H9 (cell line): ENCODE measurements at regions not wholly inside any gene's neighbourhood (a gene's known extent, or its start where the extent isn't known, plus 50 kb on each side); places are given as distances from the start of the nearest gene placed in this dataset.

Experiments
- DNase-seq: peaks from one replicate; pipeline ENCODE4 v3.0.0-alpha.2; 2017
- H2AFZ ChIP-seq: one replicate; pipeline ENCODE4 v1.6.1; 2013; ENCODE audit warnings: mild to moderate bottlenecking, low read length, control low read depth, moderate library complexity
- H2AK5ac ChIP-seq: 2 replicates; pipeline ENCODE4 v1.6.1; 2013; ENCODE audit warnings: low read length, control low read depth, mixed read lengths; ENCODE audit not compliant: insufficient read length
- H2BK120ac ChIP-seq: one replicate; pipeline ENCODE4 v1.6.1; 2013; ENCODE audit warnings: low read depth, mild to moderate bottlenecking, low read length, control low read depth, inconsistent platforms; ENCODE audit not compliant: poor library complexity, severe bottlenecking
- H2BK12ac ChIP-seq: 2 replicates; pipeline ENCODE4 v1.6.1; 2013; ENCODE audit warnings: low read length, control low read depth, mixed read lengths, low read depth; ENCODE audit not compliant: insufficient read length
- H2BK15ac ChIP-seq: 2 replicates; pipeline ENCODE4 v1.6.1; 2013; ENCODE audit warnings: low read depth, low read length, control low read depth
- H2BK20ac ChIP-seq: one replicate; pipeline ENCODE4 v1.6.1; 2013; ENCODE audit warnings: low read depth, mild to moderate bottlenecking, low read length, control low read depth, inconsistent platforms; ENCODE audit not compliant: poor library complexity, severe bottlenecking
- H2BK5ac ChIP-seq: 2 replicates; pipeline ENCODE4 v1.6.1; 2013; ENCODE audit warnings: low read length, control low read depth, mixed read lengths; ENCODE audit not compliant: insufficient read length
- H3K14ac ChIP-seq: 2 replicates; pipeline ENCODE4 v1.6.1; 2013; ENCODE audit warnings: low read length, control low read depth; ENCODE audit not compliant: insufficient read depth
- H3K18ac ChIP-seq: 2 replicates; pipeline ENCODE4 v1.6.1; 2013; ENCODE audit warnings: low read depth, mild to moderate bottlenecking, mixed read lengths, low read length, control low read depth; ENCODE audit not compliant: insufficient read length
- H3K23ac ChIP-seq: 2 replicates; pipeline ENCODE4 v1.6.1; 2013; ENCODE audit warnings: low read length, control low read depth, mixed read lengths, low read depth; ENCODE audit not compliant: insufficient read length
- H3K23me2 ChIP-seq: 2 replicates; pipeline ENCODE4 v1.6.1; 2013; ENCODE audit warnings: low read depth, mild to moderate bottlenecking, mixed read lengths, low read length, control low read depth; ENCODE audit not compliant: insufficient read length, poor library complexity, severe bottlenecking
- H3K27ac ChIP-seq: 2 replicates; pipeline ENCODE4 v1.5.1; 2013; ENCODE audit warnings: low read length, control low read depth, mixed read lengths, low read depth; ENCODE audit not compliant: insufficient read length
- H3K27me3 ChIP-seq: 2 replicates; pipeline ENCODE4 v1.6.1; 2013; ENCODE audit warnings: low read length, control low read depth, inconsistent platforms; ENCODE audit not compliant: insufficient read depth
- H3K4ac ChIP-seq: 2 replicates; pipeline ENCODE4 v1.6.1; 2013; ENCODE audit warnings: low read depth, mild to moderate bottlenecking, control low read depth, inconsistent platforms, low read length, moderate library complexity
- H3K4me1 ChIP-seq: 2 replicates; pipeline ENCODE4 v1.6.1; 2013; ENCODE audit warnings: low read length, control low read depth, inconsistent platforms; ENCODE audit not compliant: insufficient read depth
- H3K4me2 ChIP-seq: 2 replicates; pipeline ENCODE4 v1.6.1; 2013; ENCODE audit warnings: low read length, control low read depth, mixed read lengths; ENCODE audit not compliant: insufficient read length, insufficient read depth
- H3K56ac ChIP-seq: 2 replicates; pipeline ENCODE4 v1.6.1; 2013; ENCODE audit warnings: low read depth, mild to moderate bottlenecking, mixed read lengths, low read length, control low read depth; ENCODE audit not compliant: insufficient read length
- H3K79me1 ChIP-seq: 2 replicates; pipeline ENCODE4 v1.6.1; 2013; ENCODE audit warnings: low read depth, mild to moderate bottlenecking, moderate library complexity, low read length, control low read depth, inconsistent platforms; ENCODE audit not compliant: insufficient read depth, poor library complexity, severe bottlenecking
- H3K79me2 ChIP-seq: 2 replicates; pipeline ENCODE4 v1.6.1; 2013; ENCODE audit warnings: low read length, control low read depth, inconsistent platforms; ENCODE audit not compliant: insufficient read depth
- H3K9ac ChIP-seq: 2 replicates; pipeline ENCODE4 v1.6.1; 2013; ENCODE audit warnings: low read length, control low read depth, mixed read lengths; ENCODE audit not compliant: insufficient read length; ENCODE audit errors: extremely low read depth
- H3K9me3 ChIP-seq: one replicate; pipeline ENCODE4 v1.6.1; 2013; ENCODE audit warnings: low read depth, low read length, inconsistent platforms; ENCODE audit not compliant: control insufficient read depth
- H3T11ph ChIP-seq: one replicate; pipeline ENCODE4 v1.6.1; 2013; ENCODE audit warnings: mild to moderate bottlenecking, low read length, control low read depth, inconsistent platforms
- H4K20me1 ChIP-seq: one replicate; pipeline ENCODE4 v1.6.1; 2013; ENCODE audit not compliant: control insufficient read depth, insufficient read length, insufficient read depth
- H4K5ac ChIP-seq: 2 replicates; pipeline ENCODE4 v1.6.1; 2013; ENCODE audit warnings: low read depth, mild to moderate bottlenecking, mixed read lengths, low read length, control low read depth; ENCODE audit not compliant: insufficient read length
- H4K8ac ChIP-seq: replicated peaks from 2 replicates; pipeline ENCODE4 v1.6.1; 2013; ENCODE audit warnings: low read length, control low read depth, mixed read lengths, low read depth; ENCODE audit not compliant: insufficient read length
- H4K91ac ChIP-seq: 2 replicates; pipeline ENCODE4 v1.6.1; 2013; ENCODE audit warnings: low read depth, mild to moderate bottlenecking, moderate library complexity, mixed read lengths, low read length, control low read depth; ENCODE audit not compliant: insufficient read length
- H3K27ac Mint-ChIP-seq, 3 experiments: 2 replicates in 2 of 3; 3 replicates in 1 of 3; pipeline ENCODE4 v1.8.0; 2020 to 2021; ENCODE audit warnings: mixed read lengths in 3 of 3, mild to moderate bottlenecking in 1 of 3, moderate library complexity in 1 of 3
- H3K27me3 Mint-ChIP-seq: 2 replicates; pipeline ENCODE4 v1.8.0; 2021; ENCODE audit warnings: low read depth, mild to moderate bottlenecking, moderate library complexity, mixed read lengths
- H3K36me3 Mint-ChIP-seq, 3 experiments: 2 replicates in 2 of 3; 3 replicates in 1 of 3; pipeline ENCODE4 v1.8.0; 2020 to 2021; ENCODE audit warnings: low read depth in 3 of 3, mixed read lengths in 3 of 3; ENCODE audit not compliant: insufficient read depth in 1 of 3
- H3K4me1 Mint-ChIP-seq, 2 experiments: 2 replicates each; pipeline ENCODE4 v1.8.0; 2020; ENCODE audit warnings: mixed read lengths in 2 of 2
- H3K4me3 Mint-ChIP-seq, 2 experiments: 2 replicates in 1 of 2; 3 replicates in 1 of 2; pipeline ENCODE4 v1.8.0; 2020 to 2021; ENCODE audit warnings: mild to moderate bottlenecking in 2 of 2, mixed read lengths in 2 of 2, moderate library complexity in 1 of 2
- H3K9me3 Mint-ChIP-seq, 2 experiments: 2 replicates in 1 of 2; 3 replicates in 1 of 2; pipeline ENCODE4 v1.8.0; 2020; ENCODE audit warnings: mild to moderate bottlenecking in 2 of 2, mixed read lengths in 2 of 2, moderate library complexity in 1 of 2
- CTCF ChIP-seq: fragments of 200-600 bp; sonication (generic); conservative IDR thresholded peaks from 3 replicates; pipeline ENCODE4 v1.8.0; 2021; ENCODE audit warnings: antibody characterized with exemption, mild to moderate bottlenecking
- WGBS: extraction: QIAGEN DNeasy Blood & Tissue Kit; methylation state at CpG from one replicate; pipeline ENCODE4 v1.1.7; 2013; ENCODE audit warnings: missing lambda C conversion rate, low lambda C conversion rate, mixed read lengths; ENCODE audit not compliant: insufficient read length; ENCODE audit errors: extremely low coverage; 5-methylcytosine and 5-hydroxymethylcytosine counted together

GRCh38 chr7:53418834-53419482 lies 383.5 kb downstream of the POM121L12 start:
- Histone ChIP-seq H3K4ac (no peak overlapping the region), H3K14ac (no peak overlapping the region), H2BK15ac (no peak overlapping the region), H2BK5ac (no peak overlapping the region), H3K9ac (no peak overlapping the region), H3K27me3 (no peaks in the 10 kb centered on the region), H3K23me2 (no peaks in the 10 kb centered on the region), H2BK12ac (no peak overlapping the region), H3K4me2 (no peak overlapping the region), H4K8ac (no peak overlapping the region), H3K4me1 (no peaks in the 10 kb centered on the region), H4K20me1 (no peaks in the 10 kb centered on the region), H2BK20ac (no peak overlapping the region), H3K9me3 (no peaks in the 10 kb centered on the region), H2BK120ac (no peak overlapping the region), H2AFZ (no peak overlapping the region), H2AK5ac (no peak overlapping the region), H4K5ac (no peak overlapping the region), H3K79me1 (no peaks in the 10 kb centered on the region), H4K91ac (no peak overlapping the region), H3K79me2 (no peaks in the 10 kb centered on the region), H3K23ac (no peak overlapping the region), H3K27ac (no peak overlapping the region), H3T11ph (no peak overlapping the region), H3K18ac (no peak overlapping the region), H3K56ac (no peak overlapping the region)
- Mint-ChIP-seq H3K9me3 (peaks cover 8 to 9% of the 10 kb centered on the region in 2 experiments; a peak in 4 of 5 replicates), H3K27ac (no peak overlapping the region), H3K27me3 (no peaks in the 10 kb centered on the region), H3K4me3 (no peak overlapping the region), H3K4me1 (no peaks in the 10 kb centered on the region), H3K36me3 (peaks cover 0 to 4% (median 2%) of the 10 kb centered on the region in 3 experiments; a peak in 2 of 7 replicates)
- WGBS = no CpG with 5 or more reads among the region's 1 CpG
- DNase-seq = no peak
- no peak for TF ChIP-seq CTCF
